Activated CD4-positive, alpha-beta T cell treated with anti-CD3 and anti-CD28 coated beads, Interleukin-2, amount 50 U/mL, for 16 hours (primary cell): ENCODE measurements at regions not wholly inside any gene's neighbourhood (a gene's known extent, or its start where the extent isn't known, plus 50 kb on each side); places are given as distances from the start of the nearest gene placed in this dataset.
A peak's percentile ranks its signal among the peaks of the same experiment; 100 is the strongest.
"Not testable (repeated sequence)": the region's sequence is repeated elsewhere in the genome, so short reads cannot be mapped to it uniquely, and the experiment has no call there.

Experiments
- DNase-seq: peaks from one replicate; pipeline ENCODE4 v3.0.0-alpha.2; 2020

DNA sequence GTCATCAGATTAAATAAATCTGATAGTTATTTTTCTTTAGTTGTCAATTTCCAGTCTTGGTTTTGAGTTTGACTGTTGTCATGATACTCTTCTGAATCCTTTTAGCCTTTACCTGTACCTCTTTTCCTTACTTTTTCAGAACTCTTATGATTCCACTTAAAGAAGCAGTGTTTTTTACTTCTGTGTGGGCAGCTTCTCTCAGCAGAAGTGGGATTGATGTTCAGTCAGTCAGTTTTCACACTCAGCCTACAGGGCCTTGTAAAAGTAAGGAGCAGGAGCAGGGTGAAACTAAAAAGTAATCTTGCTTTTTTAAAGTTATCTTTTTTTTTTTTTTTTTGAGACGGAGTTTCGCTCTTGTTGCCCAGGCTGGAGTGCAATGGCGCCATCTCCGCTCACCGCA, 75.1 kb downstream of the HAUS1 start:
- no peak for DNase-seq

DNA sequence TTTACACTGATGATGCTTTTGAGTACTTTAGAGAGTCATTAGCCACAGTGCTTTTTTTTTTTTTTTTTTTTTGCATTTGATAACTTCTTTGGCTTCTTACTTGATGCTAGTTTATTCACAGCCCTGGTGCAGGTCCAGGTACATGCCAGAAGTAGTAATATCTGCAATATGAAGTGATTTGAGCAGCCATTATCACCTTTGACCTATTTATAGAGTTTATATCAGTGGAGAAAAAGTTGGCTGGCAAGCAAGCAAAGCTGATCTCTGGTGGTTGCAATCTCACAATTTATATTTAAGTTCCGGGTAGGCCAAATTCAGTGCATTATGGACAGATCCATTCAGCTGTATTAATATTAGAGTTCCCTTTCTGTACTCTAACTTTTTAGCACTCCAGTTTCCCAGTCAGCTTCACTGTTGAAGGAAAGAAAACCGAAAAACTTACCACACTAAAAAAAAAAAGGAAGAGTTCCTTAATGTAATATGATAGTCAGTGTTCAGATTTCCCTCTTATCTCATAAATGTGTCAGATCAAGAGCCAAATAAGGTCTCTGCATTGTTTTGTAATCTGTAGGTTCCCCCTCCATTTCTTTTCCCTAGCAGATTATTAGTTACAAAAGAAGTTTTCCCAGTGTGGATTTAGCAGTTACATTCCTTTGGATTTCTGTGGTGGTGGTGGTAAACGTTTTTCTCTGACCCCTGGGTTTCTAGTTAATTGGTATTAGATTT, 78.6 kb downstream of the HAUS1 start:
- DNase-seq: no peak

DNA sequence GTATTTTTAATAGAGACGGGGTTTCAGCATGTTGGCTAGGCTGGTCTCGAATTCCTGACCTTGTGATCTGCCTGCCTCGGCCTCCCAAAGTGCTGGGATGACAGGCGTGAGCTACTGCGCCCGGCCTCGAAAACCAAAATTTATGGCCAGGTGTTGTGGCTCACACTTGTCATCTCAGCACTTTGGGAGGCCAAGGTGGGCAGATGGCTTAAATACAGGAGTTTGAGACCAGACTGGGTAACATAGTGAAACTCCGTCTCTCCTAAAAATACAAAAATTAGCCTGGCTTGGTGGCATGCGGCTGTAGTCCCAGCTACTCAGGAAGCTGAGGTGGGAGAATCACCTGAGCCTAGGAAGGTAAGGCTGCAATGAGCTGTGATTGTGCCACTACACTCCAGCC, 80.1 kb downstream of the HAUS1 start:
- DNase-seq: not testable (repeated sequence)

DNA sequence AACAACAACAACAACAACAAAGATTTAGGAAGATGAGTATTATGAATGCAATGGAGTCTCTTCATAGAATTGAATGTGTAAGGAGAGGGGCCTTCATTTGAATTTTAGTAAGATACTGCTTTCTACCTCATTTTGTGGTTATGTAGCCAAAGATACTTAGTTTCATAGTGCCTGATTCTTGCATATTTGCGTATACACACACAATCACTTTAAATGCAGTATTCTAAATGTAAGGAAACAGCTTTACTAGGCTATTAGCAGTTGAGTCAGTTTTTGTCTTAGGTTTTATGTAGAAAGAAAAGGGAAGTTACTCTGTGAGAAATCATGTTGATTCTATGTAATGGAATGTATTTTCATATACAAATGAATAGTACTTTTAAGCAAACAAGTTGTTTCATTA, 80.5 kb downstream of the HAUS1 start:
- DNase-seq: no peak

DNA sequence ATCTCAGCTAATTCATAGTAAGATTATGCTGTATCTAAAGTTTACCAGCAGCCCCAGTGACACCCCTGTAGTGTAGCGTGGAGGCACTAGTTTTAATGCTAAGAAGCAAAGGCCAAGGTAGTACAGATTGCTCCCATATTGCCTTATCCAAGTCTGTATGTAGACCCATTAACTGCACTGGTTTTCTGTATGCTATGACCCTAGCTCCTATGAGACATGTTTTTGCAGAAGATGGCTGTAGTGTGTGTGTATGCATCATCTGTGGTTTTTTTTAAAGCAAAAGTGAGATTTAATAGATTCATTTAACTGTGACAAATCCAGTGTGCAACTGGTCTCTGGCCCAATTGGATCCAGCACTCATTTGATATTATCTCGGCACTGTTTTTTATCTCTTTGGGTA, 86.5 kb downstream of the HAUS1 start:
- DNase-seq: no peak

DNA sequence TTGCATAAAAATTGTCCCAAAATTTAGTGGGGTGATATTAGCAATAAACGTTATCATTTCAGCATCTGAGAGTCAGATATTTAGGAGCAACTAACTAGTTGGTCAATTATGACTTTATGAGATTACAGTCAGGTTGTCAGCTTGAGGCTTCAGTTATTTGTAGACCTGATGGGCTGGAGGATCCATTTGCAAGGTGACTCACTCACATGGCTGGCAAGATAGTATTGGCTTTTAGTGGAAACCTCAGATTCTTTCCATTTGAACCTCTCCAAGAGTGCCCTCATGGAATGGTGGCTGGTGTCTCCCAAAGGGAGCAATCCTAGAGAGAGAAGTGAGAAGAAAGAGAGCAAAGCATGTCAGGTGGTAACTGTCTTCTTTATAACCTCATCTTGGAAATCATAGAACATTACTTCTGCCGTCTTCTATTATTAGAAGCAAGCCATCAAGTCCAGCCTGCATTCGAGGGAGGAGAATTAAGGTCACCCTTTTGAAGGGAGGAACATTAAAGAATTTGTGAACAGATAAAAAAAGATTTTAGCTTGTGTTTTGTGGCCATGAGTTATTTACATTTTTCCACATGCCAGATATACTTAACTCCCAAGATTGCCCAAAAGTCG, 92.5 kb downstream of the HAUS1 start:
- DNase-seq: no peak

DNA sequence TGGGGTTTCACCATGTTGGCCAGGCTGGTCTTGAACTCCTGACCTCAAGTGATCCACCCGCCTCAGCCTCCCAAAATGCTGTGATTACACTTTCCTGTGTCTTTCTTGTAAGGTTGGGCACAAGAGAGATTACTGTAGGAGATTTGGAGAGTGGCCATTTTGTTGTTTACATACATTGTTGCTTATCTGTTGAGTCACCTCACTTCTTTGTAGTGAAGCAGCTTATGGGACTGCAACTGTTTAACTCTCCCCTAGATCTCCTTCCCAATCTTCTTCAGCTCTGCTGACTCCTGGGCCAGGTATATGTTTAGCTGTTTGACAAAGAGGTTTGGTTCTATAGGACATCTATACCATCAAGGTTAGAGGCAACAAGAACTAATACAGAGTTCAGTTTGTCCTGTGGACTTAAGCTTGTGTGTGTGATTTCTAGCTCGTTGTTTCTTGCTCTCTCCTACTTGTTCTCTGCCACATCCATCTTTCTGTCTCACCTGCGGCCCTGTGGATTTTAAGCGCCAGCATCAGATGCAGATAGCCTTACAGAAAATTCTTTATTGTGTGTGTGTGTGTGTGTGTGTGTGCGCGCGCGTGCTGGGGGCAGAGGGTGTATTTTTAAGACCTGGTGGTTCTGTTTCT, 95.4 kb downstream of the HAUS1 start:
- DNase-seq: no peak

DNA sequence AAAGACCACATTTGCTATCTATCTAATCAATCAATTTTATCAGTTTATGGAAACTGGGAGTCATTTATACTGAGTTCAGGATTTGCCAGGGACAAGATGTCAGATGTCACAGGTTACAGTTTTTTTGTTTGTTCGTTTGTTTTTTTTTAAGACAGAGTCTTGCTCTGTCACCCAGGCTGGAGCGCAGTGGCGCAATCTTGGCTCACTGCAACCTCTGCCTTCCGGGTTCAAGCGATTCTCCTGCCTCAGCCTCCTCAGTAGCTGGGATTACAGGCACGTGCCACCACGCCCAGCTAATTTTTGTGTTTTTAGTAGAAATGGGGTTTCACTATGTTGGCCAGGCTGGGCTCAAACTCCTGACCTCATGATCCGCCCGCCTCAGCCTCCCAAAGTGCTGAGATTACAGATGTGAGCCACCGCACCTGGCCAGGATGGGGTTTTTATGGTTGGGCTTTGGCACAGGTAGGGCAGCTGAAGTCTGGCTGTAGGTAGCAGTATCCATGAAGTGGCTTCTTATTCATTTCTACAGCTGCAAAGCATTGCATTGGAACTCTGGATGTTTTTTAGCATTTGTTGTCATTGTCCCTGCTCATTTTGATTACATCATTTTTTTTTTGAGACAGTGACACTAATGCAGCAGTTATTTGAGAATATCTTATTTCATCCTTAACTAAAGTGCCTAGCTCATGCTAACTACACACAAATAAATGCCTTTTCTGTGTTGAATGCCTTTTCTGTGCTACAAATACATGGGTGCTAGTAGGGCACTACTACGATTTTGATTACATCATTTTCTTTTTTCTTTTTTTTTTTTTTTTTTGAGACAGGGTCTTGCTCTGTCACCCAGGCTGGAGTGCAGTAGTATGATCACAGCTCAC, 96.2 kb downstream of the HAUS1 start:
- DNase-seq: not testable (repeated sequence)

DNA sequence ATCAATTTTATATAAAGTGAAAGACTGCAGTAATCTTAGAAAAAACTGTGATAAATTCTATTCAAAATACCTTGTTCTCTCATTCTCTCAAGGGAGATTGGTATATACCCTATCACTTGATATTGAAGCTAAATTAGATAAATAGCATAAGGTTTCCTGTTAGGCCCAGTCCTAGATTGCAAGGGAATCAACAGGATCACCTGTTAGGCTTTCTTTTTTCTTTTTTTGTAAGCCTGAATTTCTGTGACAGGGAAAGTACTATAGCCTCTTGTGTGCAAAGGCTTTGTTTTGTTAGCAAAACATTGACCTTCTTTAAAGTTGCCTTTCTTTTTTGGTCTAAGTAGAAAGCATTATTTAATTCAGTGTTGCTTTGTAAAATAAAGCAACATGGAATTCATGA, 100.0 kb downstream of the HAUS1 start:
- no peak for DNase-seq

DNA sequence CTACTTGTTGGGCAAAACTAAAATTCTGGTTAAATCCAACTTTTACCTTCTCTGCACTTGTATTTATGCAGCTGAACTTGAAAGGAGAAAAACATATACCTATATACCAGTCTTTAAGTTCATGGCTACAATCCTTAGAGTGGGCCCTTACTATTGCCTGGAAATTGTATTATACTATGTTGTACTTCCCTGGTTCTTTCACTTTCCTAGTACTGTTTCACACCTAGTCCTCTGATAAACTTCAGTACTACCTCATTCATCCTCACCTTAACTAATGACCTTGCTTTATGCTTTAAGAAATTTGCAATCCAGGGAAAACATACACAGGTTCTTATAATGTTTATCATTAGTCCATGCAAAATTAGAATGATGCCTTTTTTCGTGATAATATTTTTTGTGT, 103.8 kb downstream of the HAUS1 start:
- no peak for DNase-seq

DNA sequence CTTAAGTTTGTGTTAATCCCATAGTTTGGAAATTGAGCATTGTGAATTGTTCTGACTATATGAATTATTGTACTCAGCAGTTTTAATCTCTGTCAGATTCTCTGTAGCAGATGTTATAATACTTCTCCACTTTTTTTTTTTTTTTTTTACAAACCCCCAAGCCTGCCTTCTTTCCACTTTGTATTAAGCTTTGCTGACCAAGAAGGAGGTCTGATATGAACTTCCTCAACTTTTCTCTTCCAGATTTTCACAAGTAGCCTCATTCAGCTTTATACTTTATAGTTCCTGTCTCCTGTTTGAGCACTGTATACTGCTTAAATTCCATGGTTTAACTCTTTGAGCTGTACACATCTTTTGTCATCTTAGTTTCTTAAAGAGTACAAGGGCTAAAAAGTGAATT, 105.0 kb downstream of the HAUS1 start:
- no peak for DNase-seq

DNA sequence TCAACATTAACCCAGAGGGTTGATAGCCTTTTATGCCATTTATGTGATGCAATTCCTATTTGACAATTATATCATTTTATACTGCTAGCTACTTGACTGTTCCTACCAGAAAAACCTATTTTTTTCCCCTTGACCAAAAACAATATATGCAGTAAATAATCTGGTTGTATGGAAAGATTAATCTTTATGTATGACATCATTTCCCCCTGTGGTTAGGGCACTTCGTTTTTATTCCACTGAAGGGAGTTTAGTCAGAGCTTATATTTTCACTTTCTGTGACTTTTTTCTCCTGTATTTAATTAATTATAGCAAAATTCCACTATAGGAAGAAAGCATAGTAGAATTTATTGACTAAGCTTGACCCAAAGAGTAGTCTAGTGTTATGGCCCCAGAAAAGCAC, 107.6 kb downstream of the HAUS1 start:
- DNase-seq: peak; percentile 62

DNA sequence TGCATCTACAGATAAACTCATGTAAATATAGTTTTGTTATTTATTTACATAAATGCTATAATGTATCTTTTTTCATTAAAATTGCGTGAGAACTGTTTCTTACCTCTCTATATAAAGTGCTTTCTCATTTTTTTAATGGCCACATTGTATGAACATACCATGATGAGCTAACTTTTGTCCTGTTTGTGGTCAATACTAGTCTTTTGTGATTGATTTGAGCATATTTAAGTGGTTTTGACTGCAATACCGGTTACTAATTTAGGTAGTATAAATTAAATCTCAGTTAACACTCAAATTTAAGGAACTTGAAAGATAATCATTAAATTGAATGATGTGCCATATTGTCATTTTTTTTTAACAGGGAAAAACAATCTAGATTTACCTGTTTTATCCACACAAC, 108.2 kb downstream of the HAUS1 start:
- peak; percentile 51 for DNase-seq

DNA sequence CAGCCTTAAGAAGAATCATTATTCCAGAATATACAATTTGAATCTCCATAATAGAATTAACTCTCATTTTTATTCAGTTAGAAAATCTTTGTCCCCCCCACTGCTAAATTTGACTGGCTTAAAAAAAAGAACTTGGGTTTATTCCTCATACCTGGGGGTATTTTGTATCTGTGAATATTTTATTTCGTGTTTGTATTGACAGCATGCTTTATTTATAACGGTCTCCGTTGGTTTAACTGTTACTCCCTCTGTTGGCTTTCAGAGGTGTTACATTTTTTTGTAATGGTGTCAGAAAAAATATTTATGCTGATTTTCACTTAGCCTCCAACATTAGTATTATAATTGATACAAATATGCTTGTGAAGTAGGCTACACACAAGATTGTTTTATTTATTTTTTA, 109.1 kb downstream of the HAUS1 start:
- peak; percentile 38 for DNase-seq

DNA sequence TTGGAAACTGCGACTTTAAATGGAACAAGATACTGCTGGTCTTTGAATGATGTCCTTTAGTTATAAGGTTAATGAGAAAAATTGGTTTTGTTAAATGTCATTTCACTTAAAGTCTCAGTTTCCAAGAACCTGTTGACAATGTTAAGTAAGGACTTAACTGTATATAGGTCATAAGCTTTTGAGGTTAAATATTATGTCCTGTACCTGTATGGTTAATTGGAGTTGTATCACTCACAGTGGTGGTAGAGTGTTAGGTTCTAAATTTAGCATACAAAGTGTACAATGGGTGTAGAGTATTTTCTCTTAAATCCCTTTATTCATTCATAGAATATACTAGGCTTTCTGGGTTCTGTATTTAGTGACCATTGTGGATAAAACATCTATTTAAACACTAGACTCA, 110.2 kb downstream of the HAUS1 start:
- DNase-seq: no peak

DNA sequence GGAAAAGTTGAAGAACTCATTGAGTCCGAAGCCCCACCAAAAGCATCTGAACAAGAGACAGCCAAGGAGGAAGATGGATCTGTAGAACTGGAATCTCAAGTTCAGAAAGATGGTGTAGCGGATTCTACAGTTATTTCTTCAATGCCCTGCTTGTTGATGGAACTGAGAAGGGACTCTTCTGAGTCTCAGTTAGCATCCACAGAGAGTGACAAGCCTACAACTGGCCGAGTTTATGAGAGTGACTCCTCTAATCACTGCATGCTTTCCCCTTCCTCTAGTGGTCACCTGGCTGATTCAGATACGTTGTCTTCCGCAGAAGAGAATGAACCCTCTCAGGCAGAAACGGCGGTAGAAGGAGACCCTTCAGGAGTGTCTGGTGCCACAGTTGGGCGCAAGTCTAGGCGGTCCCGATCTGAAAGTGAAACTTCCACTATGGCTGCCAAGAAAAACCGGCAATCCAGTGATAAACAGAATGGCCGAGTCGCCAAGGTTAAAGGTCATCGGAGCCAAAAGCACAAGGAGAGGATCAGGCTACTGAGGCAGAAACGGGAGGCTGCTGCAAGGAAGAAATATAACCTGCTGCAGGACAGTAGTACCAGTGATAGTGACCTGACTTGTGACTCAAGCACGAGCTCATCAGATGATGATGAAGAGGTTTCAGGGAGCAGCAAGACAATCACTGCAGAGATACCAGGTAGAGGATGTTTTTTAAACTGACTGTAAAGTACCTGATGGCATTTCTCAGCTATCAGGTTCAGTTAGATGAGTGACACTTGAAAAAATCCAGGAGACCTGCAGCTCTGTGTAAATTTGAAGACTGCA, 111.9 kb downstream of the HAUS1 start:
- no peak for DNase-seq

DNA sequence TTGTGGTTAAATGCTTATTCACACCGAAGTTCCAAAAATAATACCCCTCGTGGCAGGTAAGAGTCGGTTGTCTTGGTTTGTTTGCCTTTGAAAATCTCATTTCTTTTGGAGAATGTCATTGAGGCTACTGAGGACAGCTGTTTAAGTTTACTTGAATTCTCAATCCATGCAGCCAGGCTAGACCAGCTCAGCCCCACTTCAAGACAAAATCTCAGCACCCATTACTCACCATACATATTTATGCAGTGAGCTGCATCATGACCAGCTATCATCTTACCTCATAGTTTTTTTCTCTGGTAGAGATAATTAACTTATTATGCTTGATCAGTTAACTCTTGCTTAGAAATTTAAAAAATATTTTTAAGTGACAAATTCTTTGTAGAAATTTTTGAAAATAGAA, 115.9 kb downstream of the HAUS1 start:
- DNase-seq: no peak

DNA sequence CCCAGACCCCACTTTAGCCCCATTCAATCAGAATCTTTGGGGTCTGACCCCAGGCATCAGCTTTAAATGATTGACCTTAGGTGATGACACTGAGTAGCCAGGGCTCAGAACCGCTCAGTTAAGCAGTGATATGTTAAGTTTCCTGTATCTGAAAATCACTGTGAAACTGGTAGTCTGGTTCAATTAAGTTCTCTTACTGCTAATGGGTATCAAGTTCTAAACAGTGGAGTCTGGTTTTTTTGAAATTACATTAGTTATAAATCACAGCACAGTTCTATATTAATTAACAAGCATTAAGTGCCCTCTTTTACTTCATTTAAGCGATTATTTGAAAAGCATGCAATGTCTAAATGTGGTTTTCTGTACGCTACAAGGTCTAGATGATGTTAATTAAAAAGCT, 117.9 kb downstream of the HAUS1 start:
- DNase-seq: no peak

DNA sequence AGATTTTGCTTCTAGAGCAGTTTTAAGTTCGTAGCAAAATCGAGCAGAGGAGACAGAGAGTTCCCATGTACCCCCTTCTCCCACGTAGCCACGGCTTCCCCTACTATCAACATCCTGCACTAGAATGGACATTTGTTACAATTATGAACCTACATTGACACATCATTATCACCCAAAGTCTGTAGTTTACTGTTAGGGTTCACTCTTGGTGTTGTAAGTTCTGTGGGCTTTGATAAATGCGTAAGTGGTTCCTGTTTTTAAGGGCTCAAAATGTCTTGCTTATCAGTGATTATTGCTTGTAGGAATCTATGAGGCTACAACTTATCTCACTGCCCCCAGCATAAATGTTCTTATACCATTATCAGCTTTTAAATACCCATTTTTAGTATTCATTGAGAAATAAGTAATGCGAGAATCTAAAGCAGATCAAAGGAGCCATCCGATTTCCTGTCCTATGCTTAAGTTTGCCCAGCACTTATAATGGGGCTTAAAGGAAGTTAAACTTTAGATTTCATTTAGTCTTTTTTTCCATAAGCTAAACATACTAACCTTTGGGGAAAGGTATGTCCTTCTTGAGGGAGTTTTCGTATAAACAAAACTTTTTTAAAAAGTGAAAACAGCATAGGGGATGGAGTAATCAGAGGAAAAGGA, 118.7 kb downstream of the HAUS1 start:
- no peak for DNase-seq

DNA sequence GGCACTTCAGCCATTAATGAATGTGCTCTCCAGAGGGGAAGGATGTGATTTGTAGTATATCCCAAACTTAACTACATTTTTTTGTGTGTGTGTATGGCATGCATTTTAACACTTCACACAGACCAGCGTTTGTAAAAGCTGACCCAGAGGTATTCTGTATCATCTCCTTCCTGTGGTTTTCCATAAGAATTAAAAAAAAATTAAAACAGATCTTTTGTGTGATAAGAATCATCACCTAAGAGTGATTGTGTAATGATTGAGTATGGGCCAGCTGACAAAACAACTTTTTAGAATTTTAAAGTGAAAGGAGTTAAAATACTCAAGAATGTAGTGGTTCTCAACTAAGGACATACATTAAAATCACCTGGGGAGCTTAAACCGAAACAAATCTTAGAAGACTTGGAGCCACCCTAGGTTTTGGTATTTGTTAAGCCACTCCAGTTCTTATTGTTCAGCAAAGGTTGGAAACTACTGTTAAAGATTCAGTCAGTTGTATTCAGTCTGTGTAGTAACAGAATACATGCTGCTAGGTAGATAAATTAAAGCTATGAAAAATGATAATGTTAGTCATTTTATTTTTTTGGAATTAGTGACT, 120.1 kb downstream of the HAUS1 start:
- DNase-seq: peak; percentile 20

DNA sequence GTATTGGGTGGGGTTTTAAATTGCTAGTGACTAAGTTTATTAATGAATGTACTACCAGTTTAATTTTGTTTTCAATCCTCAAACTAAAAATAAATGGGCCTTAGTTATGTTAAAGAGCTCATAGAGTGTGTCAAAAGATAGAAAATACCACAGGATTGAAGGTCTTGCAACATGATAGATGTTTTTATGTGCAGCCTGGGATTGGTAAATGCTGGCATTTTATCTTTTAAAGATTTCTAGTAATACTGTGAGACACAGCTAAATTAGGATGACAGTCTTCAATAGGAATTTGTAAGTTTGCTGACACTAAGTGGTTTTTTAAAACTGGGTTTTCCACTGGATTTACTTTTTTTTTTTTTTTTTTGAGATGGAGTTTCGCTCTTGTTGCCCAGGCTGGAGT, 122.3 kb downstream of the HAUS1 start:
- DNase-seq: no peak

DNA sequence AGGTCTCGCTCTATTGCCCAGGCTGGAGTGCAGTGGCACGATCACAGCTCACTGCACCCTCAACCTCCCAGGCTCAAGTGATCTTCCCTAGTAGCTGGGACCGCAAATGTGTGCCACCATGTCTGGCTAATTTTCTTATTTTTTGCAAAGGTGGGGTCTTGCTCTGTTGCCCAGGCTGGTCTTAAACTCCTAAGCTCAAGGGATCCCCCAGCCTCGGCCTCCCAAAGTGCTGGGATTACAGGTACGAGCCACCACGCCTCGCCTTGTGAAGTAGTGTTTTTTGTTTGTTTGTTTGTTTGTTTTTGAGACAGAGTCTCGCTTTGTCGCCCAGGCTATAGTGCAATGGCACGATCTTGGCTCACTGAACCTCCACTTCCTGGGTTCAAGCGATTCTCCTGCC, 125.5 kb downstream of the HAUS1 start:
- DNase-seq: not testable (repeated sequence)
